ENCODE measurements at regions not wholly inside any gene's neighbourhood (a gene's known extent, or its start where the extent isn't known, plus 50 kb on each side); places are given as distances from the start of the nearest gene placed in this dataset.

DNA sequence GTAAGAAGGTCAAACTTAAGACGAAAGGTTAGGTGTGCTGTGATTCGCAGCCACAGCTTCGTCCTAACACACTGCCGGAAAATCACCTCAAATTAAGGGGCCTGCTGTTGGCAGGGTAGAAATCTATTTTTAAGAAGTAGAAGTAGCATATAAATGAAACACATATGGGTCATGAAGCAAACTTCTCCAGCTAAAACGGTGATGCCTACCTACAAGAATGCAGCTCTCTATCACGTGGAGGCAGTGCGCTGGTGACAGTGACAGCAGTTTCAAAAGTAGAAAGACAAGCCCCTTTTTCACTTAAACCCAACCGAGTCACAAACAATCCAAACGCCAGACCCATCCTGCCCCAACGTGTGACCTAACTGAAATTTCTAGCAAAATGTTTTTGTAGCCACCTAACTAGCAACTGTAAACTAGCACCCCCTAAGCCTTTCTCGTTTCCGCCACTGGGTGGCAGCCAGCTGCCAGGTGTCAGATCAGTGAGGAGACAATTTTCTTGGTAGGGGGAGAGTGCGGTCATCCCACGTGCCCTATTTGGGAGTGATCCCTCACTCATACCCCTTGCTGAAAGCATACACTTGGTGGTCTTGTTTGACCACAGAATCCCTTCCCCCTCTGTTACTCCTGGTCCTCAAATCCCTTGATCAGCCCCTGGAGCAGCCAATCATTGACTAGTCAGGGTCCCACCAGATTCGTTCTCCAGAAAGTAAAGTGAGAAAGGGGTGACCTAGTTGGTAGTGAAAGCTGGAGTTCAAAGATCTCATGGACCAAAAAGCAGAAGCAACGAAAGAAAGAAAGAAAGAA, 71.8 kb upstream of the MAMDC2 start:
- TF ChIP-seq, protein P1, sequence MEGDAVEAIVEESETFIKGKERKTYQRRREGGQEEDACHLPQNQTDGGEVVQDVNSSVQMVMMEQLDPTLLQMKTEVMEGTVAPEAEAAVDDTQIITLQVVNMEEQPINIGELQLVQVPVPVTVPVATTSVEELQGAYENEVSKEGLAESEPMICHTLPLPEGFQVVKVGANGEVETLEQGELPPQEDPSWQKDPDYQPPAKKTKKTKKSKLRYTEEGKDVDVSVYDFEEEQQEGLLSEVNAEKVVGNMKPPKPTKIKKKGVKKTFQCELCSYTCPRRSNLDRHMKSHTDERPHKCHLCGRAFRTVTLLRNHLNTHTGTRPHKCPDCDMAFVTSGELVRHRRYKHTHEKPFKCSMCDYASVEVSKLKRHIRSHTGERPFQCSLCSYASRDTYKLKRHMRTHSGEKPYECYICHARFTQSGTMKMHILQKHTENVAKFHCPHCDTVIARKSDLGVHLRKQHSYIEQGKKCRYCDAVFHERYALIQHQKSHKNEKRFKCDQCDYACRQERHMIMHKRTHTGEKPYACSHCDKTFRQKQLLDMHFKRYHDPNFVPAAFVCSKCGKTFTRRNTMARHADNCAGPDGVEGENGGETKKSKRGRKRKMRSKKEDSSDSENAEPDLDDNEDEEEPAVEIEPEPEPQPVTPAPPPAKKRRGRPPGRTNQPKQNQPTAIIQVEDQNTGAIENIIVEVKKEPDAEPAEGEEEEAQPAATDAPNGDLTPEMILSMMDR (conservative IDR thresholded peaks at IDR 0.05): peak; percentile 94
- no peak for TF ChIP-seq ZFX (IDR thresholded peaks at IDR 0.05)
- H3K27ac ChIP-seq: no peak overlapping the region

DNA sequence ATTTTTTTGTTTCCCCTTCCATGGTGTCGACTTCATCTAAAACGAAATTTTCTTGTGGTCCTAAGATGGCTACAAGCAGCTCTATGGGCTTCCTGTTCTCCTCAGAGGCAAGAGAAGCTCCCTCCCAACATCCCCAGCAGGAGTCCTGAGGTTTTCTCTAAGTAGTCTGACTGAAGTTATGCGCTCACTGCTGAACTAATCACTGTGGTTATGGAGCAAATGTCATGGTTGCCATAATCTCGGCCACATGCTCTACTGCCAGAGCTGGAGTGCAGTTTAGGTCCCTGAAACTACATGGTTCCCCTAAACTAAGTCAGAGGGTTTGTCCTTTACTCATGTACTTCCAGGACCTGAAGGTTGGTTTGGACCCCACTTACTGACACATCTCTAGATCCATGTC, 68.0 kb upstream of the MAMDC2 start:
- no peak overlapping the region for H3K27ac ChIP-seq
- no peak for TF ChIP-seq ZFX (IDR thresholded peaks at IDR 0.05)
- TF ChIP-seq, protein P1 (conservative IDR thresholded peaks at IDR 0.05): no peak

DNA sequence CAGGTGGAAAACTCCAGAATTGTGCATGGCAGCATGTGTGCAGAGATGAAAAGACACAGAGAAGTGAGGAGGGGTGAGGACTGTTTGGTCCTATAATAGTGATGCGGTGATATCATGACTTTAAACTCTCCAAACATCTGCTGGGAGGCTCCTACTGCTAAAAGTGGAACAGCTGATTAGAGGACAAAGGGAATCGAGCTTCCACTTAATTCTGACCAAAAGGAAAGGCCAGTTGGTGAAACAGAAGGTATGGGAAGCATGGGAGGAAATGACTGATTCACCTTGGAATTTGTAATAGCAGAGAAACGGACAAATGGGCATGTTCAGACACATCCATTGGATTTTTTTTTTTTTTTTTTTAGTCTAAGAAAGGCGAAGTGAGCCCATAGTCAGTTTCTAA, 67.5 kb upstream of the MAMDC2 start:
- TF ChIP-seq, protein P1 (conservative IDR thresholded peaks at IDR 0.05): no peak
- TF ChIP-seq ZFX (IDR thresholded peaks at IDR 0.05): no peak
- H3K27ac ChIP-seq: no peak overlapping the region

DNA sequence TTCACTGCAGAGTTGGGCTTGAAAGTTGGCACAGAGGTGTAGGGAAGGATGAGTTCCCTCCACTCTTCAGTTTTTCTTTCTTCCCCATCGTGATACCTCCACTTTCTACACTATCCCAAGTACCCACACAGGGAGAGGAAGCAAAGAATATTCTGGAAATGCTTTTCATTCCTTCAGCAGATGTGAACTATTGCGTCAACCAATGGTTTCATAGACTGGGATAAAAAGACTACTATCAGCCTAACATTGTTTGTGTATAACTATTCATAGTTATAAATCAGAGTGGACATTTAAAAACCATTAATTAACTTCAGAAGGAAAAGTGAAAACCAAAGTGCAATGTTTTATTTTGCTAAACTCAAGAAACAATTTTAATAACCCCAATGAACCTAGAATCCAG, 63.6 kb upstream of the MAMDC2 start:
- TF ChIP-seq, protein P1 (conservative IDR thresholded peaks at IDR 0.05): no peak
- TF ChIP-seq ZFX (IDR thresholded peaks at IDR 0.05): no peak
- H3K27ac ChIP-seq: no peak overlapping the region

DNA sequence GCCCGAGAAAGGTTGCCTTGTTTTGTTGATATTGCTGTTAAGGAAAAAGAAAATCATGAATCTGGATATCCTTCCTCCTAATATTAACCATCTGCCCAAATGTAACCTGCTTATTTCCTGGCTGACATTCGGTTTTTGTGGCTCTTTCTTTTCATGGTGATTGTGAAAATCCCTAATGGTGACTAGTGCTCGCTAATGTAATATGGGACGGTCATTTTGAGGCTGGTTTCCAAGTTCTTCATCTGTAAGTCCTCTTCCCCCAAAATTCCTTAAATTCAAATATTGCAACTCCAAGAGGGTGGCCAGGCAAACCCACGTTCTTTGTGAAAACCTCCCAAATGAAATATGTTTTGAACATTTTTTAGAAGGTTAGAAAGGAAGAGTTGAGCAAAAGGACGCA, 63.1 kb upstream of the MAMDC2 start:
- H3K27ac ChIP-seq: no peak overlapping the region
- TF ChIP-seq, protein P1 (conservative IDR thresholded peaks at IDR 0.05): no peak
- TF ChIP-seq ZFX (IDR thresholded peaks at IDR 0.05): no peak

DNA sequence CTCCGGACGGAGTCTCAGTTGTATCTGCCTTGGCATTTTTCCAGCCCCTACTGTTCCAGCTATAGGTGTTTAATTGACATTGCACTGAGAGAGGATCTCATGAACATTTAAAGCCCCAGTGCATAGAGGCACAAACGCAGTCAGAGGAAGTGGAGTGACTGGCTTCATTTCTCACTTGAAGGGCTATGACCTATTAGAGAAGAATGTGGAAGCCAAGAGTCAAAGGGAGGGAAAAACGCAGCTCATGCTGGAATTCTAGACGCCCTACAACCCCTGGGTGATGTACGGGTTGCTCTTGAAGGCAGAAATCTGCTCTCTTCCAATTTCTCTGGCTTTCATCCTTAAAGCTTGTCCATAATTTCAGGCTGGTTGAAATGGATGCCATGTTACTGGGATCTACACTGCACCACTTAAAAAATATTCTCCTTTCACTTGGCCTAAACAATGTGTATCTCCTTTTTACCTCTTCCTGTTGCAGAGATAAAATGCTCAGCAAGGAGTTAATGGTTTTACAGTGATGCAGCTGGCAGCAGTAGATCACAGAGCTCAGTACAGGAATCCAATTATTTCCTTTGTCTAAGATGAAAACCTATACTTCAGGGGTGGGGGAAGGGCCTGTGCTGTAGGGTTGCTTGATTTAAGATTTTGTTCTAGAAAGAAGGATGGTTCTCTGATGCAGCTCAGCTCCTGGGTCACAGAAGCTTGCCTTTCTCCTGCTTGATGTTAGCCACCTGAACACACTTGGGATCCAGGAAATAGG, 61.8 kb upstream of the MAMDC2 start:
- no peak overlapping the region for H3K27ac ChIP-seq
- TF ChIP-seq, protein P1 (conservative IDR thresholded peaks at IDR 0.05): no peak
- no peak for TF ChIP-seq ZFX (IDR thresholded peaks at IDR 0.05)

DNA sequence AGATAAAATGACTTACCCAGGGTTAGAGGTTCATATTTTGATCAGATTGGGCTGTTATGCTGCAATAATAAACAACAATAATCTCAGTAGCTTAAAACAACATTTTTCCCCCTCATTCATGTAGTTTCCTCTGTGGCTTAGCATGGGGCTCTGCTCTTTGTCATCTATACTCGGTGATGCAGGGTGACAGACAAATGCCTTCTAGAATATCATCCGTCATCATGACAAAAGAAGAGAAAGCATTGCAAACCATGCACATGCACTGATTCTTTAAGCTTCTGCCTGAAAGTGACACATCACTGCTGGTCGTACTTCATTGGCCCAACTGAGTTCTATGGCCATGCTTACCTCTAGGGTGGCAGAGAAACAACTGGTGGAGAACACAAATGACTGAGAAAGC, 58.8 kb upstream of the MAMDC2 start:
- TF ChIP-seq ZFX (IDR thresholded peaks at IDR 0.05): no peak
- TF ChIP-seq, protein P1 (conservative IDR thresholded peaks at IDR 0.05): no peak
- no peak overlapping the region for H3K27ac ChIP-seq

Data from C4-2B (cell line).